IMR-90 (cell line): ENCODE measurements at regions not wholly inside any gene's neighbourhood (a gene's known extent, or its start where the extent isn't known, plus 50 kb on each side); places are given as distances from the start of the nearest gene placed in this dataset.

Experiments
- ATAC-seq: fragments of 200-7000 bp; cut with Tn5 transposase; 2 replicates; pipeline ENCODE4 v1.9.1; 2020; ENCODE audit warnings: low read depth, mild to moderate bottlenecking, moderate library complexity
- BruUV-seq: library from RNA; stranded (reverse); fragments of 400-500 nt; replicated peaks from 2 replicates; lab custom pipeline; 2021; lab: Mats Ljungman, UMichigan
- CTCF ChIA-PET: fragments of 300-600 bp; formaldehyde crosslinking; extraction: SDS; loops from one replicate; lab custom pipeline; 2021; ENCODE audit warnings: antibody characterized with exemption; lab: Yijun Ruan, JAX
- POLR2A ChIA-PET: fragments of 300-600 bp; sonication (Branson Sonifier 250); formaldehyde crosslinking; loops from one replicate; lab custom pipeline; 2022; ENCODE audit warnings: antibody characterized with exemption; ENCODE audit not compliant: unreplicated experiment; lab: Charles Lee
- DNase-seq: peaks from one replicate; pipeline ENCODE4 v3.0.0; 2013
- H2AFZ ChIP-seq: replicated peaks from 2 replicates; pipeline ENCODE3; 2013; ENCODE audit warnings: low read length, mild to moderate bottlenecking; ENCODE audit not compliant: poor library complexity
- H2AK5ac ChIP-seq: 2 replicates; pipeline ENCODE4 v1.6.1; 2013; ENCODE audit warnings: low read depth, low read length, inconsistent platforms
- H2AK9ac ChIP-seq: replicated peaks from 2 replicates; pipeline ENCODE3; 2013; ENCODE audit warnings: mild to moderate bottlenecking, low read depth, low read length, moderate library complexity; ENCODE audit not compliant: poor library complexity
- H2BK120ac ChIP-seq: 2 replicates; pipeline ENCODE4 v1.6.1; 2013; ENCODE audit warnings: low read depth, low read length, inconsistent platforms
- H2BK15ac ChIP-seq: 3 replicates; pipeline ENCODE4 v1.6.1; 2013; ENCODE audit warnings: low read depth, low read length, inconsistent platforms
- H2BK20ac ChIP-seq: 2 replicates; pipeline ENCODE4 v1.6.1; 2013; ENCODE audit warnings: low read depth, mild to moderate bottlenecking, inconsistent platforms, low read length, moderate library complexity
- H2BK5ac ChIP-seq: 2 replicates; pipeline ENCODE4 v1.6.1; 2013; ENCODE audit warnings: mild to moderate bottlenecking, low read depth, low read length, inconsistent platforms; ENCODE audit not compliant: poor library complexity, severe bottlenecking
- H3K14ac ChIP-seq: replicated peaks from 2 replicates; pipeline ENCODE4 v1.6.1; 2013; ENCODE audit warnings: low read depth, low read length, inconsistent platforms
- H3K18ac ChIP-seq: 2 replicates; pipeline ENCODE4 v1.6.1; 2013; ENCODE audit warnings: low read depth, low read length, control low read depth
- H3K23ac ChIP-seq: 2 replicates; pipeline ENCODE4 v1.6.1; 2013; ENCODE audit warnings: low read depth, low read length, inconsistent platforms
- H3K27ac ChIP-seq: 2 replicates; pipeline ENCODE4 v1.5.1; 2013; ENCODE audit warnings: mild to moderate bottlenecking, control low read depth, low read length; ENCODE audit not compliant: insufficient read depth
- H3K27me3 ChIP-seq: 2 replicates; pipeline ENCODE4 v1.6.1; 2013; ENCODE audit warnings: low read length; ENCODE audit not compliant: control insufficient read depth, insufficient read depth
- H3K36me3 ChIP-seq: 2 replicates; pipeline ENCODE4 v1.6.1; 2013; ENCODE audit warnings: low read length, mixed read lengths; ENCODE audit not compliant: control insufficient read depth, insufficient read depth
- H3K4ac ChIP-seq: 2 replicates; pipeline ENCODE4 v1.6.1; 2013; ENCODE audit warnings: low read depth, low read length, inconsistent platforms
- H3K4me1 ChIP-seq: 2 replicates; pipeline ENCODE4 v1.6.1; 2013; ENCODE audit warnings: low read length, mixed read lengths; ENCODE audit not compliant: control insufficient read depth, insufficient read depth
- H3K4me2 ChIP-seq: 2 replicates; pipeline ENCODE4 v1.6.1; 2013; ENCODE audit warnings: low read depth, mild to moderate bottlenecking, control low read depth, low read length, moderate library complexity
- H3K4me3 ChIP-seq: 2 replicates; pipeline ENCODE4 v1.5.1; 2013; ENCODE audit warnings: low read depth, mild to moderate bottlenecking, control low read depth, low read length, moderate library complexity; ENCODE audit not compliant: insufficient read depth
- H3K56ac ChIP-seq: 2 replicates; pipeline ENCODE4 v1.6.1; 2013; ENCODE audit warnings: low read length, inconsistent platforms; ENCODE audit not compliant: insufficient read depth; ENCODE audit errors: extremely low read depth
- H3K79me1 ChIP-seq, 2 experiments: 2 replicates each; pipeline ENCODE4 v1.6.1; 2013; ENCODE audit warnings: low read length in 2 of 2, inconsistent platforms in 1 of 2, low read depth in 1 of 2
- H3K9ac ChIP-seq: 2 replicates; pipeline ENCODE4 v1.6.1; 2013; ENCODE audit warnings: low read depth, low read length, control low read depth
- H3K9me1 ChIP-seq: 2 replicates; pipeline ENCODE4 v1.6.1; 2013; ENCODE audit warnings: low read length, inconsistent platforms; ENCODE audit not compliant: insufficient read depth
- H3K9me3 ChIP-seq: 2 replicates; pipeline ENCODE4 v1.6.1; 2013; ENCODE audit warnings: low read length; ENCODE audit not compliant: control insufficient read depth, insufficient read depth
- H4K20me1 ChIP-seq: 2 replicates; pipeline ENCODE4 v1.6.1; 2013; ENCODE audit warnings: low read length, inconsistent platforms; ENCODE audit not compliant: insufficient read depth
- H4K5ac ChIP-seq: 2 replicates; pipeline ENCODE4 v1.6.1; 2013; ENCODE audit warnings: mild to moderate bottlenecking, low read depth, low read length, control low read depth
- H4K8ac ChIP-seq, 2 experiments: 2 replicates each; pipeline ENCODE4 v1.6.1; 2013; ENCODE audit warnings: low read depth in 2 of 2, low read length in 2 of 2, control low read depth in 1 of 2, inconsistent platforms in 1 of 2
- H4K91ac ChIP-seq: 2 replicates; pipeline ENCODE4 v1.6.1; 2013; ENCODE audit warnings: low read depth, low read length, inconsistent platforms; ENCODE audit not compliant: insufficient read depth
- CHD1 ChIP-seq: IDR thresholded peaks from 2 replicates; pipeline ENCODE4 v1.6.1; 2012; ENCODE audit warnings: low read depth, low read length, improper control_type of control experiment
- CTCF ChIP-seq: conservative IDR thresholded peaks from 2 replicates; pipeline ENCODE4 v1.5.1; 2012; ENCODE audit warnings: mild to moderate bottlenecking, low read depth, low read length, improper control_type of control experiment
- ELK1 ChIP-seq: fragments of 150-350 bp; IDR thresholded peaks from 2 replicates; pipeline ENCODE4 v1.6.1; 2016; ENCODE audit warnings: low read depth, mild to moderate bottlenecking, low read length, moderate library complexity, borderline replicate concordance
- FOS ChIP-seq: fragments of 150-350 bp; IDR thresholded peaks from 2 replicates; pipeline ENCODE4 v1.6.1; 2016; ENCODE audit warnings: low read depth, low read length
- MAZ ChIP-seq: IDR thresholded peaks from 2 replicates; pipeline ENCODE4 v1.6.1; 2012; ENCODE audit warnings: low read depth, mild to moderate bottlenecking, low read length, improper control_type of control experiment, moderate library complexity, borderline replicate concordance
- POLR2A ChIP-seq: IDR thresholded peaks from 2 replicates; pipeline ENCODE4 v1.6.1; 2012; ENCODE audit warnings: mild to moderate bottlenecking, low read depth, low read length
- RAD21 ChIP-seq: IDR thresholded peaks from 2 replicates; pipeline ENCODE4 v1.6.1; 2012; ENCODE audit warnings: low read length, improper control_type of control experiment
- RCOR1 ChIP-seq: IDR thresholded peaks from 2 replicates; pipeline ENCODE4 v1.6.1; 2012; ENCODE audit warnings: mild to moderate bottlenecking, low read length, improper control_type of control experiment; ENCODE audit not compliant: insufficient replicate concordance
- RFX5 ChIP-seq: IDR thresholded peaks from 2 replicates; pipeline ENCODE4 v1.8.0; 2012; ENCODE audit warnings: low read depth, mild to moderate bottlenecking, low read length, moderate library complexity
- SMC3 ChIP-seq: fragments of 150-350 bp; IDR thresholded peaks from 2 replicates; pipeline ENCODE4 v1.6.1; 2016; ENCODE audit warnings: low read depth, mild to moderate bottlenecking, antibody characterized with exemption, low read length, moderate library complexity
- WGBS, 2 experiments: methylation state at CpG; one replicate each; pipeline versions ENCODE4 v1.1.5 to v1.1.7; 2013; ENCODE audit warnings: missing lambda C conversion rate in 2 of 2; ENCODE audit not compliant: insufficient read length in 1 of 2; ENCODE audit errors: extremely low coverage in 2 of 2; 5-methylcytosine and 5-hydroxymethylcytosine counted together
- dilution Hi-C: fragments of 300-500 bp; cut with HindIII; formaldehyde crosslinking; loops from one replicate; pipeline ENCODE4 v1.14.3; 2018; ENCODE audit warnings: low sequenced_read_pairs; ENCODE audit not compliant: unreplicated experiment
- in situ Hi-C: fragments of 300-500 bp; cut with MboI; formaldehyde crosslinking; loops from 3 replicates; pipeline ENCODE4 v1.14.3; 2019; ENCODE audit warnings: low sequenced_read_pairs, inconsistent platforms, mixed read lengths
- intact Hi-C: fragments of 100-400 bp; cut with micrococcal nuclease; formaldehyde crosslinking; loops from 2 replicates; pipeline ENCODE4 v1.10.0; 2022

DNA sequence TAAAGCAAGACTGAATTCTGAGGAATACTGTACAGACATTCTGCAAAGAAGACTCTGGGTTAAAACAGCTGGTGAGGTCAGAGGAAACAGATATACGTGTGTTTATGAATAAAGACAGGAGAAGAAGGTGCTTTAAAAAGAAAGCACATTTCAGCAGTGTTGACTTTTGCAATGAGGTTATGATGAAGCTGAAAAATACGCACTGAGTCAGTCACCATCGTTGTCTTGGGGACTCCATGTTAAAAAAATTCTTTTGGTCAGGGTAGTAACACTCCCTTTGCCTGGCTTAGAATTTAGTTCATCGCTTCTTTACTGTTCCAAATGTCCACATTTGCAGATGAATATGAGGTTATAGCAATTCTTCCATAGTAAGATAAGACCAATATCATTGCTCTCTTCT is 1049.0 kb downstream of the TSN start:
- dilution Hi-C loops (no loop called here), in situ Hi-C loops (no loop called here), intact Hi-C loops (no loop called here)
- Histone ChIP-seq H3K9me3 (peaks cover 13% of the 10 kb centered on the region), H3K9me1 (no peaks in the 10 kb centered on the region), H3K4me2 (no peak overlapping the region), H2BK120ac (no peak overlapping the region), H2BK5ac (no peak overlapping the region), H2AK9ac (no peak overlapping the region), H3K4me3 (no peak overlapping the region), H3K4ac (no peak overlapping the region), H3K27ac (no peak overlapping the region), H2BK15ac (no peak overlapping the region), H3K56ac (no peak overlapping the region), H2AK5ac (no peak overlapping the region), H3K18ac (no peak overlapping the region), H4K5ac (no peak overlapping the region), H4K91ac (no peak overlapping the region), H3K27me3 (no peaks in the 10 kb centered on the region), H3K36me3 (no peaks in the 10 kb centered on the region), H3K79me1 (no peaks in the 10 kb centered on the region), H3K9ac (no peak overlapping the region), H3K4me1 (no peaks in the 10 kb centered on the region), H4K8ac (no peak overlapping the region), H4K20me1 (no peaks in the 10 kb centered on the region), H2BK20ac (no peak overlapping the region), H3K23ac (no peak overlapping the region), H2AFZ (no peak overlapping the region), H3K14ac (no peak overlapping the region)
- ChIA-PET POLR2A (no interaction called here), CTCF (no interaction called here)
- 0% methylated on average over 1 of the region's 4 CpGs; no CpG with 5 or more reads in 1 of the 2 experiments for WGBS, 2 experiments
- TF ChIP-seq ELK1 = no peak
- no peak for TF ChIP-seq CTCF
- TF ChIP-seq RCOR1 = no peak
- no peak for TF ChIP-seq RFX5
- TF ChIP-seq RAD21 = no peak
- TF ChIP-seq FOS = no peak
- no peak for TF ChIP-seq POLR2A
- TF ChIP-seq MAZ = no peak
- TF ChIP-seq SMC3 = no peak
- TF ChIP-seq CHD1 = no peak
- BruUV-seq = no TSS peak
- DNase-seq = no peak
- no peak for ATAC-seq
